PC-9 (cell line): ENCODE measurements at regions not wholly inside any gene's neighbourhood (a gene's known extent, or its start where the extent isn't known, plus 50 kb on each side); places are given as distances from the start of the nearest gene placed in this dataset.

Experiments
- BruUV-seq: library from RNA; stranded (reverse); fragments of 400-500 nt; replicated peaks from 2 replicates; lab custom pipeline; 2021; lab: Mats Ljungman, UMichigan
- CTCF ChIA-PET: fragments of 300-600 bp; sonication (Branson Sonifier 250); formaldehyde crosslinking; loops from one replicate; lab custom pipeline; 2022; ENCODE audit warnings: antibody characterized with exemption; lab: Charles Lee
- POLR2A ChIA-PET: fragments of 300-600 bp; sonication (Branson Sonifier 250); formaldehyde crosslinking; loops from one replicate; lab custom pipeline; 2022; ENCODE audit warnings: antibody characterized with exemption; ENCODE audit not compliant: unreplicated experiment; lab: Charles Lee
- DNase-seq, 2 experiments: peaks; one replicate each; pipeline versions ENCODE4 v3.0.0 to v3.0.0-alpha.2; 2015 to 2022; ENCODE audit warnings: mixed read lengths in 1 of 2
- H2AFZ ChIP-seq: fragments of 200-600 bp; sonication (generic); 2 replicates; pipeline ENCODE4 v1.8.1; 2017; ENCODE audit warnings: antibody characterized with exemption
- H3F3A ChIP-seq: fragments of 200-600 bp; sonication (generic); 2 replicates; pipeline ENCODE4 v1.8.1; 2017; ENCODE audit warnings: antibody characterized with exemption, mild to moderate bottlenecking, low read depth; ENCODE audit not compliant: insufficient read depth
- H3K27ac ChIP-seq: fragments of 200-600 bp; sonication (generic); 2 replicates; pipeline ENCODE4 v1.6.1; 2016; ENCODE audit warnings: mixed run types
- H3K27me3 ChIP-seq: fragments of 200-600 bp; sonication (generic); 2 replicates; pipeline ENCODE4 v1.6.1; 2016; ENCODE audit warnings: low read depth, mixed run types; ENCODE audit not compliant: insufficient read depth
- H3K36me3 ChIP-seq: fragments of 200-600 bp; sonication (generic); 2 replicates; pipeline ENCODE4 v1.6.1; 2016; ENCODE audit warnings: low read depth, mixed run types
- H3K4me1 ChIP-seq: fragments of 200-600 bp; sonication (generic); replicated peaks from 2 replicates; pipeline ENCODE4 v1.6.1; 2016; ENCODE audit warnings: mixed run types; ENCODE audit not compliant: insufficient read depth
- H3K4me2 ChIP-seq: fragments of 200-600 bp; sonication (generic); 2 replicates; pipeline ENCODE4 v1.6.1; 2017; ENCODE audit warnings: mixed run types
- H3K4me3 ChIP-seq: fragments of 200-600 bp; sonication (generic); 2 replicates; pipeline ENCODE4 v1.6.1; 2016; ENCODE audit warnings: mixed run types
- H3K79me2 ChIP-seq: fragments of 200-600 bp; sonication (generic); 2 replicates; pipeline ENCODE4 v1.6.1; 2017; ENCODE audit warnings: low read depth, mixed run types
- H3K9me2 ChIP-seq: fragments of 200-600 bp; sonication (generic); 2 replicates; pipeline ENCODE4 v1.8.1; 2017; ENCODE audit warnings: mild to moderate bottlenecking; ENCODE audit not compliant: insufficient read depth
- H3K9me3 ChIP-seq: fragments of 200-600 bp; sonication (generic); 2 replicates; pipeline ENCODE4 v1.8.1; 2016; ENCODE audit warnings: low read depth; ENCODE audit not compliant: insufficient read depth
- H4K20me1 ChIP-seq: fragments of 200-600 bp; sonication (generic); 2 replicates; pipeline ENCODE4 v1.8.1; 2017; ENCODE audit not compliant: insufficient read depth
- CTCF ChIP-seq: fragments of 200-600 bp; sonication (generic); conservative IDR thresholded peaks from 2 replicates; pipeline ENCODE4 v1.6.1; 2017; ENCODE audit warnings: mixed run types, antibody characterized with exemption, mild to moderate bottlenecking, moderate library complexity
- EZH2 ChIP-seq: fragments of 200-600 bp; sonication (generic); IDR thresholded peaks from 2 replicates; pipeline ENCODE4 v1.8.0; 2017; ENCODE audit warnings: antibody characterized with exemption, low read depth
- intact Hi-C: fragments of 100-400 bp; cut with micrococcal nuclease; formaldehyde crosslinking; loops from one replicate; pipeline ENCODE4 v1.10.0; 2022; ENCODE audit not compliant: unreplicated experiment

GRCh38 chr20:56860413-56860812 lies 231.3 kb downstream of the TFAP2C start:
- ChIA-PET POLR2A (no interaction called here), CTCF (no interaction called here)
- intact Hi-C loops, result no loop called here
- no peaks in the 10 kb centered on the region; the same call in 1 of the 2 replicates for H3K9me2 ChIP-seq
- no peaks in the 10 kb centered on the region for H3K4me1 ChIP-seq
- no peaks in the 10 kb centered on the region for H3K36me3 ChIP-seq
- no peak overlapping the region for H3K27ac ChIP-seq
- H2AFZ ChIP-seq, result no peak overlapping the region
- peaks cover 17% of the 10 kb centered on the region; the same call in 1 of the 2 replicates for H3K27me3 ChIP-seq
- H3F3A ChIP-seq, result no peaks in the 10 kb centered on the region; the same call in 1 of the 2 replicates
- H3K4me2 ChIP-seq, result no peak overlapping the region
- TF ChIP-seq CTCF, result no peak
- no peak for TF ChIP-seq EZH2
- BruUV-seq, result no TSS peak
- no peaks in the 10 kb centered on the region for H3K79me2 ChIP-seq
- H3K4me3 ChIP-seq, result no peak overlapping the region
- DNase-seq, result no peak
- no peaks in the 10 kb centered on the region for H3K9me3 ChIP-seq
- no peaks in the 10 kb centered on the region for H4K20me1 ChIP-seq

GRCh38 chr20:56861590-56861989 lies 232.5 kb downstream of the TFAP2C start:
- H3K4me1 ChIP-seq, result no peaks in the 10 kb centered on the region
- H3K79me2 ChIP-seq, result no peaks in the 10 kb centered on the region
- ChIA-PET POLR2A (no interaction called here), CTCF (no interaction called here)
- BruUV-seq, result no TSS peak
- no peak overlapping the region for H3K4me2 ChIP-seq
- no peak overlapping the region for H3K4me3 ChIP-seq
- no peaks in the 10 kb centered on the region for H3K36me3 ChIP-seq
- no peak overlapping the region for H2AFZ ChIP-seq
- TF ChIP-seq CTCF (no peak), EZH2 (no peak)
- intact Hi-C loops, result no loop called here
- H3K9me3 ChIP-seq, result no peaks in the 10 kb centered on the region
- H3K9me2 ChIP-seq, result no peaks in the 10 kb centered on the region; the same call in 1 of the 2 replicates
- no peak overlapping the region for H3K27ac ChIP-seq
- H4K20me1 ChIP-seq, result no peaks in the 10 kb centered on the region
- peaks cover 17% of the 10 kb centered on the region for H3K27me3 ChIP-seq
- no peaks in the 10 kb centered on the region; the same call in 1 of the 2 replicates for H3F3A ChIP-seq
- DNase-seq, result no peak

GRCh38 chr20:56865055-56865454 lies 235.9 kb downstream of the TFAP2C start:
- POLR2A ChIA-PET, result no interaction called here
- H3K27me3 ChIP-seq, result peaks cover 22% of the 10 kb centered on the region
- CTCF ChIA-PET, result no interaction called here
- H3K4me1 ChIP-seq, result no peaks in the 10 kb centered on the region
- no peaks in the 10 kb centered on the region; the same call in 1 of the 2 replicates for H3K9me2 ChIP-seq
- H3K36me3 ChIP-seq, result no peaks in the 10 kb centered on the region
- no peaks in the 10 kb centered on the region for H3K79me2 ChIP-seq
- H3K27ac ChIP-seq, result no peak overlapping the region
- intact Hi-C loops, result no loop called here
- no peak for TF ChIP-seq CTCF
- TF ChIP-seq EZH2, result no peak
- DNase-seq, result no peak
- no peaks in the 10 kb centered on the region for H3K9me3 ChIP-seq
- H3K4me2 ChIP-seq, result no peak overlapping the region
- no peaks in the 10 kb centered on the region for H4K20me1 ChIP-seq
- H3F3A ChIP-seq, result no peaks in the 10 kb centered on the region; the same call in 1 of the 2 replicates
- no peak overlapping the region for H2AFZ ChIP-seq
- no TSS peak for BruUV-seq
- H3K4me3 ChIP-seq, result no peak overlapping the region
